ENCODE measurements at regions not wholly inside any gene's neighbourhood (a gene's known extent, or its start where the extent isn't known, plus 50 kb on each side); places are given as distances from the start of the nearest gene placed in this dataset.

GRCh38 chr5:97449172-97449571, 266.1 kb upstream of the RIOK2 start:
- no peak for TF ChIP-seq CTCF (IDR thresholded peaks at IDR 0.05)
- DNase-seq (ENCODE audit: extremely low spot score, unreplicated experiment), result no peak
- Mint-ChIP-seq H3K27me3 (ENCODE audit: unreplicated experiment) (peaks cover 2% of the 10 kb centered on the region), H3K36me3 (ENCODE audit: unreplicated experiment) (no peaks in the 10 kb centered on the region), H3K9me3 (ENCODE audit: unreplicated experiment) (peaks cover 5% of the 10 kb centered on the region), H3K4me1 (ENCODE audit: unreplicated experiment) (no peaks in the 10 kb centered on the region), H3K4me3 (ENCODE audit: unreplicated experiment) (no peak overlapping the region), H3K27ac (ENCODE audit: unreplicated experiment) (no peak overlapping the region)

- Mint-ChIP-seq H3K4me3 (ENCODE audit: unreplicated experiment) (no peak overlapping the region), H3K4me1 (ENCODE audit: unreplicated experiment) (no peaks in the 10 kb centered on the region), H3K36me3 (ENCODE audit: unreplicated experiment) (no peaks in the 10 kb centered on the region), H3K27ac (ENCODE audit: unreplicated experiment) (no peak overlapping the region), H3K9me3 (ENCODE audit: unreplicated experiment) (no peaks in the 10 kb centered on the region), H3K27me3 (ENCODE audit: unreplicated experiment) (peaks cover 2% of the 10 kb centered on the region)
- no peak for TF ChIP-seq CTCF (IDR thresholded peaks at IDR 0.05)
- no peak for DNase-seq (ENCODE audit: extremely low spot score, unreplicated experiment)
These were observed 269.6 kb upstream of the RIOK2 start for GRCh38 chr5:97452646-97453045.

GRCh38 chr5:97453263-97453662, 270.2 kb upstream of the RIOK2 start:
- no peak for TF ChIP-seq CTCF (IDR thresholded peaks at IDR 0.05)
- no peak overlapping the region for H3K27ac Mint-ChIP-seq (ENCODE audit: unreplicated experiment)

GRCh38 chr5:97454015-97454414, 271.0 kb upstream of the RIOK2 start:
- H3K4me3 Mint-ChIP-seq (ENCODE audit: unreplicated experiment), result no peak overlapping the region
- TF ChIP-seq CTCF (IDR thresholded peaks at IDR 0.05), result no peak
- no peaks in the 10 kb centered on the region for H3K9me3 Mint-ChIP-seq (ENCODE audit: unreplicated experiment)
- H3K27me3 Mint-ChIP-seq (ENCODE audit: unreplicated experiment), result peaks cover 2% of the 10 kb centered on the region
- H3K36me3 Mint-ChIP-seq (ENCODE audit: unreplicated experiment), result no peaks in the 10 kb centered on the region
- DNase-seq (ENCODE audit: extremely low spot score, unreplicated experiment), result no peak
- no peak overlapping the region for H3K27ac Mint-ChIP-seq (ENCODE audit: unreplicated experiment)
- H3K4me1 Mint-ChIP-seq (ENCODE audit: unreplicated experiment), result no peaks in the 10 kb centered on the region

More at GRCh38 chr5:97453263-97453662, 270.2 kb upstream of the RIOK2 start:
- no peak for DNase-seq (ENCODE audit: extremely low spot score, unreplicated experiment)
- Mint-ChIP-seq H3K4me1 (ENCODE audit: unreplicated experiment) (no peaks in the 10 kb centered on the region), H3K36me3 (ENCODE audit: unreplicated experiment) (no peaks in the 10 kb centered on the region), H3K9me3 (ENCODE audit: unreplicated experiment) (no peaks in the 10 kb centered on the region), H3K27me3 (ENCODE audit: unreplicated experiment) (peaks cover 2% of the 10 kb centered on the region), H3K4me3 (ENCODE audit: unreplicated experiment) (no peak overlapping the region)

- Mint-ChIP-seq H3K4me3 (ENCODE audit: unreplicated experiment) (no peak overlapping the region), H3K4me1 (ENCODE audit: unreplicated experiment) (no peaks in the 10 kb centered on the region), H3K27me3 (ENCODE audit: unreplicated experiment) (peaks cover 7% of the 10 kb centered on the region), H3K36me3 (ENCODE audit: unreplicated experiment) (no peaks in the 10 kb centered on the region), H3K9me3 (ENCODE audit: unreplicated experiment) (no peaks in the 10 kb centered on the region), H3K27ac (ENCODE audit: unreplicated experiment) (no peak overlapping the region)
- no peak for TF ChIP-seq CTCF (IDR thresholded peaks at IDR 0.05)
- no peak for DNase-seq (ENCODE audit: extremely low spot score, unreplicated experiment)
These were observed 272.9 kb upstream of the RIOK2 start for GRCh38 chr5:97455996-97456395.

Data from osteocyte (in vitro differentiated cells).